ENCODE measurements at regions not wholly inside any gene's neighbourhood (a gene's known extent, or its start where the extent isn't known, plus 50 kb on each side); places are given as distances from the start of the nearest gene placed in this dataset.
"Not testable (repeated sequence)": the region's sequence is repeated elsewhere in the genome, so short reads cannot be mapped to it uniquely, and the experiment has no call there.

DNA sequence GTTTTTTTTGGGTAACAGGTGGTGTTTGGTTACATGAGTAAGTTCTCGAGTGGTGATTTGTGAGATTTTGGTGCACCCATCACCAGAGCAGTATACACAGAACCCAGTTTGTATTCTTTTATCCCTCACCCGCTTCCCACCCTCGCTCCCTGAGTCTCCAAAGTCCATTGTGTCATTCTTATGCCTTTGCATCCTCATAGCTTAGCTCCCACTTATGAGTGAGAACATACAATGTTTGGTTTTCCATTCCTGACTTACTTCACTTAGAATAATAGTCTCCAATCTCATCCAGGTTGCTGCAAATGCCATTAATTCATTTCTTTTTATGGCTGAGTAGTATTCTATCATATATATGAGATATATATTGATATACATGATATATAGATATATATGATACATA is 211.9 kb downstream of the BCAS1 start:
- TF ChIP-seq, protein P1, sequence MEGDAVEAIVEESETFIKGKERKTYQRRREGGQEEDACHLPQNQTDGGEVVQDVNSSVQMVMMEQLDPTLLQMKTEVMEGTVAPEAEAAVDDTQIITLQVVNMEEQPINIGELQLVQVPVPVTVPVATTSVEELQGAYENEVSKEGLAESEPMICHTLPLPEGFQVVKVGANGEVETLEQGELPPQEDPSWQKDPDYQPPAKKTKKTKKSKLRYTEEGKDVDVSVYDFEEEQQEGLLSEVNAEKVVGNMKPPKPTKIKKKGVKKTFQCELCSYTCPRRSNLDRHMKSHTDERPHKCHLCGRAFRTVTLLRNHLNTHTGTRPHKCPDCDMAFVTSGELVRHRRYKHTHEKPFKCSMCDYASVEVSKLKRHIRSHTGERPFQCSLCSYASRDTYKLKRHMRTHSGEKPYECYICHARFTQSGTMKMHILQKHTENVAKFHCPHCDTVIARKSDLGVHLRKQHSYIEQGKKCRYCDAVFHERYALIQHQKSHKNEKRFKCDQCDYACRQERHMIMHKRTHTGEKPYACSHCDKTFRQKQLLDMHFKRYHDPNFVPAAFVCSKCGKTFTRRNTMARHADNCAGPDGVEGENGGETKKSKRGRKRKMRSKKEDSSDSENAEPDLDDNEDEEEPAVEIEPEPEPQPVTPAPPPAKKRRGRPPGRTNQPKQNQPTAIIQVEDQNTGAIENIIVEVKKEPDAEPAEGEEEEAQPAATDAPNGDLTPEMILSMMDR (IDR thresholded peaks at IDR 0.05) = not testable (repeated sequence)
- TF ChIP-seq POLR2A (IDR thresholded peaks at IDR 0.05) = not testable (repeated sequence)

All from breast epithelium (tissue), 3 donors.